GM12873 (cell line): ENCODE measurements at regions not wholly inside any gene's neighbourhood (a gene's known extent, or its start where the extent isn't known, plus 50 kb on each side); places are given as distances from the start of the nearest gene placed in this dataset.

ENCODE experiments used
- TF ChIP-seq, protein P1 (sequence below): IDR thresholded peaks from 2 replicates; pipeline ENCODE4 v1.5.1; 2012; ENCODE audit warnings: low read depth, mild to moderate bottlenecking, moderate library complexity, low read length, control low read depth; ENCODE audit not compliant: insufficient read depth; ENCODE audit errors: missing control alignments

DNA sequence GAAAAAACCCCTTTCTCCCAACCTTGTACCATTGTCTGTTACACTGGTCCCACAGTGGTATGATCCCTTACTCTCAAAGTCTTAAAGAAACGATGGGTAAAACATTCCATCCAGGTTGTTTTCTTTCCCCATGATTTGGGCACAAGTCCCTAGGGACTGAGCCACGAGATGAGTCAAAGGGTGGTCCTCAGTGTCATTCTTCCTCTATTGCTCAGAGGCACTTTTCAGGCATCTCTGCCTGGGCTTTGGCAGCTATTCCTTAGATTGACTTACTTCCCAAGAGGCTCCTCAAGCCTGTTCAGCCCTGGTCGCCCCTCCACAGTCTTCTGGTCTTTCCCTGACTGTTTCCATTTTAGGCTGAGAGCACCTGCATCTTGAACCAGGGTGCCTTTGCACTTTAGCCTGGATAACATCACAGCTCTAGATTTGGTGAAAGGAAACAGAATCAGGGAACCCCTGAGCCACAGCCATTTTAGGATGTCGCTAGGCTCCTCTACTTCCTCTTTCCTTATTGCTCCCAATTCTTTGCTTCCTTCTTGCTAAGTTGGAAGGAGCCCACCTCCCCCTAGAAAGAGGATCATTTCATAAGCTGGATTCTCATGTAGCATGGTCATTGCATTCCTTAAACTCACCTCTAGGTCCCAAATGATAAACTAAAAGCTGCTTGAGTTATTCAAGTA is 131.0 kb upstream of the TPRG1 start:
- TF ChIP-seq, protein P1, sequence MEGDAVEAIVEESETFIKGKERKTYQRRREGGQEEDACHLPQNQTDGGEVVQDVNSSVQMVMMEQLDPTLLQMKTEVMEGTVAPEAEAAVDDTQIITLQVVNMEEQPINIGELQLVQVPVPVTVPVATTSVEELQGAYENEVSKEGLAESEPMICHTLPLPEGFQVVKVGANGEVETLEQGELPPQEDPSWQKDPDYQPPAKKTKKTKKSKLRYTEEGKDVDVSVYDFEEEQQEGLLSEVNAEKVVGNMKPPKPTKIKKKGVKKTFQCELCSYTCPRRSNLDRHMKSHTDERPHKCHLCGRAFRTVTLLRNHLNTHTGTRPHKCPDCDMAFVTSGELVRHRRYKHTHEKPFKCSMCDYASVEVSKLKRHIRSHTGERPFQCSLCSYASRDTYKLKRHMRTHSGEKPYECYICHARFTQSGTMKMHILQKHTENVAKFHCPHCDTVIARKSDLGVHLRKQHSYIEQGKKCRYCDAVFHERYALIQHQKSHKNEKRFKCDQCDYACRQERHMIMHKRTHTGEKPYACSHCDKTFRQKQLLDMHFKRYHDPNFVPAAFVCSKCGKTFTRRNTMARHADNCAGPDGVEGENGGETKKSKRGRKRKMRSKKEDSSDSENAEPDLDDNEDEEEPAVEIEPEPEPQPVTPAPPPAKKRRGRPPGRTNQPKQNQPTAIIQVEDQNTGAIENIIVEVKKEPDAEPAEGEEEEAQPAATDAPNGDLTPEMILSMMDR = no peak

DNA sequence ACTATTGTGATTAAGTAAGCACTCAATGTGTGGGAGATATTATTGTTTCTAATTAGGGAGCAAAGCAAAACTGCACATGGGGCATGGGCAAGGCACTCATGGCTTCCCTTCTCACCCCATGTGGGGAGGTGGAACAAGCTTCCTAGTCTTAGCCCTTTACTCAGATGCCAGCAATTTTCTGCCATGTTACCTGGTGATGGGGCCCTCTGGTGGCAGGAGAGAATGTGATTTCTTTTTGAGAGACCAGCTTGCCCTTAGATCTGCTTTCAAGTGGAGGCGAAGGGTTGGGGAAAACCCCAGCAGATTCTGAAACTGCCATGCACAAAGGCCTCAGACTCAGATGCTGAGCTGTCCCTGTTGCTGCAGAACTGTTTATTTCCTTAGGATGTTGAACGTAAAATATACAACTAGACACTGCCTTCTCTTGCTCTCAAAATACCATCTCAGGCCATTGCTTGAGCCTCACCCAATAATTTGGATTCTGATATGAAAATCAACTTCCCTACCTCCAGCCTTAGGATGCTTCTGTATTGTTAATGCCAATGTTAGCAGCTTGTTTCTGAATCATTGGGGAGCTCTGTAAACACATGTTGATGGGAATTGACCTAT is 130.2 kb upstream of the TPRG1 start:
- TF ChIP-seq, protein P1 = peak; percentile 68

DNA sequence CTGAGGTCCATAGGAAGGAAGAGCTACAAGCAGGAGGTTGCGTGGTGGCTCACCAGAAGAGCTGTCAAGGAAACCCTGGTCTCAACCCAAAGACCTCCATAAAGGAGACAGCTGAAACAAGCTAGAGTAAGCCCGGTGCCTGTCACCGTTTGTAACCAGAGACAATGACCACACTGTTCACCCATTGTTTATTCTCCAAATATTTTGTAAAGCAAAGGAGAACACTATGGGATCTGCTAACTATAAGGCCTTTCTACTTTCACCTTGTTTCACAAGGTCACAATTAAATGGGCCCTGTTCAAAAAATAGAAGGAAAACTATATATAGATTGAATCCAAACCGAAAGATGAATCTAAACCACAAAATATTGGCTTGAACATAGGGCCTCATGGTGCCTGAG is 128.9 kb upstream of the TPRG1 start:
- TF ChIP-seq, protein P1 = no peak

DNA sequence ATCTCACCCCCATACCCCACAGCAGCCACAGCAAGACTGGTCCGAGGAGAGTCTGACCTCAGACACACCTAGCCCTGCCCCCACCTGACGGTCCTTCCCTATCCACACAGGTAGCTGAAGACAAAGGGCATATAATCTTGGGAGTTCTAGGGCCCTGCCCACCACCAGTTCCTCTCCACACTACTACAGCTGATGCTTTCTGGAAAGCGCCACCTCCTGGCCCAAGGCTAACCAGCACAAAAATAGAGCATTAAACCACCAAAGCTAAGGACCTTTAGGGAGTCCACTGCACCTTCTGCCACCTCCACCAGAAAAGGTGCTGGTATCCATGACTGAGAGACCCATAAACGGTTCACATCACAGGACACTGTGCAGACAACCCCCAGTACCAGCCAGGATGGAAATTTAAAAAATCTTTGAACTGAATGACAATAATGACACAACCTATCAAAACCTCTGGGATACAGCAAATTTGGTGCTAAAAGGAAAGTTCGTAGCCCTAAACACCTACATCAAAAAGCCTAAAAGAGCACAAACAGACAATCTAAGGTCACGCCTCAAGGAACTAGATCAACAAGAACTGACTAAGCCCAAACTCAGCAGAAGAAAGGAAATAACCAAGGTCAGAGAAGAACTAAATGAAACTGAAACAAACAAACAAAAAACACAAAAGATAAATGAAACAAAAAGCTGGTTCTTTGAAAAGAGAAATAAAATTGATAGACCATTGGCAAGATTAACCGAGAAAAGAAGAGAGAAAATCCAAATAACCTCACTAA is 122.1 kb upstream of the TPRG1 start:
- TF ChIP-seq, protein P1 = peak; percentile 35

DNA sequence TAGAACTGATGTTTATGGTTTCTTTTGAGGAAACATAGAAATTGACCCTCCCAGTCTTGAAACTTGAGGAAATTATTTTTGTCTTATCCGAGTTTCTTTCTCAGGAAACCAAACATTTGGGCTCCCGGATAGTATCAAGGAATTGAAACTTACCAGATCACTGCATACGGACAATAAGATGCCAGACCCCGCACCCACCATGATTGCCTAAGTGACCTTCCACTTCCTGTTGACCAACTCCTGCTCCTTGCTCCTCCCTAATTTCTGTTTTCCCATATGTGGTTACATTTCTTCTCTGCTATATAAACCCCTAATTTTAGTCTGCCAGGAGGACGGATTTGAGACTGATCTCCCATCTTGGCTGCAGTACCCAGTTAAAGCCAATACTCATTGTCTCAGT is 118.4 kb upstream of the TPRG1 start:
- TF ChIP-seq, protein P1 = no peak

DNA sequence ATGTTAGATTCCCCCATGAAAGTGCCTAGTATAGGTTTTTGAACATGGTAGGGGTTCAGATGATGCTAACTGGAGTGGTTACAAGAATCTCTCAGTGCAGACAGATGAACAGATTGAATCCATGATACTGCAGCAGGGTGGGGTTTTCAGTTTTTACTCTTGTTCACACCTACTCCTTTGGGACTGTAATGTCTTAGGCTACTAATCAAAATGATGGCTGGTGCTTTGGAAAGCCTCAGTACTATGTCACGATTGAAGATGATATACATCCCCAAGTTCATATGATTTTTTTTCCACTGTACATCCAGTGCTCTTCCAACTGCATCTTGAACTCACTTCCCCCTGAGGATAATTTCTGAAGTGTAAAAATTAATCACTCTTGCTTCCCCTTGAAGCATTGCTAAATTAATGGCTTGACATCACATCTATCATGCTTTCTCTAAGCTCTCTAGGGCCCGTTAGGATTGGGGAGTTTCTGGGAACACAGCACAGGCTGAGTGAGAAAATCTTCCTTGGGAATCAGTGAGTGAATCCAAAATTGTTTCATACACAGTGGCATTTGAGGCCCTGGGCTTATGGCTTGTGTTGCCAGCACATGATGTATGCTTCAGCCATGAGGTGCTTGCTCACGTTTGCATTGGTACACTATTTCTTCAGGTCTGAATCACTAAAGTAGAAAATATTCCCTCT is 115.0 kb upstream of the TPRG1 start:
- TF ChIP-seq, protein P1 = no peak

DNA sequence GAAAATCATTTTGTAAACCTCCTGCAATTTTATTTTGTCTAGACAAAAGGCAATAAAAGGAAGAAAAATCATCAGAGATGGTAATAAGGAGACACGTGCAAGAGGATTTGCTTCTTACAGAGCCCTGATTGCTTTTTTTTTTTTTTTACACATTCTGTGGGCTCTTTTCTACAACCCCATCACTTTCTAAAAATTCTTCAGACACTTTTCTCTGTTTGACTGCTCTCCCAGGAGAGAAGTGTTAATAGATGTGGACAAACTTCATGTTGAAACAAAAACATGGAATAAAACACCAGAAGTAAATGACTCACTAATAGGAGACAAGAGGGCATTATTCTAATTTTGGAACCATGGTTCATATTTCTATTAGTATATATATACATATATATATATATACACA is 114.4 kb upstream of the TPRG1 start:
- TF ChIP-seq, protein P1 = no peak
